Stimulated activated naive CD4-positive, alpha-beta T cell (primary cell): ENCODE measurements at regions not wholly inside any gene's neighbourhood (a gene's known extent, or its start where the extent isn't known, plus 50 kb on each side); places are given as distances from the start of the nearest gene placed in this dataset.
"Not testable (repeated sequence)": the region's sequence is repeated elsewhere in the genome, so short reads cannot be mapped to it uniquely, and the experiment has no call there.

Experiments used
- DNase-seq, 6 experiments: peaks; one replicate each; lab custom pipeline; 2025; lab: John Stamatoyannopoulos, UW

DNA sequence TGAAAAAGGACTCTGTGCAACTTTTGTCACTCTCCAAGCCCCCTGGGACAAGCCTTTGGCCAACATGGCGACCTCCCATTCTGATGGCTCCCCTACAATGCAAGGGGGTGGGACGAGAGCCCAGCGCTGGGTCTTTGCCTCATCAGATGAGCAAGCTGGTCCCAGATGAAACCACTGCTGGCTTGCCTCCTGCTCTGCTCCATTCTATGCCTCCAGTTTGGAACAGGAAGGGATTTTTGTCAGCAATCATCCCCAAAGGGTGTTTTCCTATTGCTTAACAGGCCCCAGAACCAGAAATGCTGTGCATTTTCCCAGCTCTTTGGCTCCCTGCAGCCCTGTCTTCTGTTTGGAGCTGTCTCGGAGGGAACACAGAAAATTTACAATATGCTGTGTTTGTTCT is 412.7 kb downstream of the MAFB start:
- no peak for DNase-seq

DNA sequence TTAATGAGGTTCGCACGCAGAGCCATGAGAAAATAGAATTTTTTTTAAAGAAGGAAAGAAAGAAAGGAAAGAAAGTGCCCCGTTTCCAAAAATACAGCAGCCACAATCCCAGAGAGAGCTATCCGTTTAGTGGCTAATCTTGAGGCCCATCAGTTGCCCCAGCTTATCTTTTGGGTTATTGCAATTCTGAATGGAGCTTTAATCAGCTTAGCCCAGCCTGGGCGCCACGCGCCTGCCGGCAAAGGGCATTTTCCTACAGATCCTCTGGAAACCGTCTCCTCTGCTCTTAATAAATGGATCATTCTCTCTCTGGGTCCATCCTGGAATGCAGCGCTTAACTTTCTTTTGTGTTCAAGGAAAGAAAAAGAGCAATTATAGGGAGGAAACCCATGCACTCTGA is 413.3 kb downstream of the MAFB start:
- no peak for DNase-seq

DNA sequence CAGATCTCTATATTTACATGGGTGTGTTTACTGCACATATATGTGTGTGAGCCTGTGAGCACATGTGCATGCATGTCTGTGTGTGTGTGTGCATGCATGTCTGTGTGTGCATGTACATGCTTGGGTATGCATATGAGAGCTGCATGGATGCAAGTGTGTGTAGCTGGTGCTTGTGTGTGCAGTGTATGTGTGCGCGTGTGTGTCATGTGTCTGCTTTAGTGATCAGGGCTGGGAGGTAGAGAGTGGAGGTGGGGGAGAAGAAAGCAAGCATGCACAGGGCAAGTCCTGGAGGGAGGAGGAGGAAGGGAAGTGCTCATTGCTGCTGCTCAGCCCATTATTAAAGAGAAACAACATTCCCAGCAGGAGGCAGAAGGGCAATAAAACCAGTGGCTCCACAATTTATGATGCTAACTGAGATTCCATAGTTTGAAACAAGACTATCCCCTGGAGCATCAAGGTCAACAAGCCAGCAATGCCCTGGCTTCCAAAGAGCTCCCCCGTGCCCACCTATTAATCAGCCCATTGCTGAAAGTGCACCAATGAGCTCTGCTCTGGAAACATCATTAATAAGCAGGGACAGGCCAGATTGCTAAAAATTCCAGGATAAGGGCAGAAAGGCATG is 414.0 kb downstream of the MAFB start:
- no peak for DNase-seq

DNA sequence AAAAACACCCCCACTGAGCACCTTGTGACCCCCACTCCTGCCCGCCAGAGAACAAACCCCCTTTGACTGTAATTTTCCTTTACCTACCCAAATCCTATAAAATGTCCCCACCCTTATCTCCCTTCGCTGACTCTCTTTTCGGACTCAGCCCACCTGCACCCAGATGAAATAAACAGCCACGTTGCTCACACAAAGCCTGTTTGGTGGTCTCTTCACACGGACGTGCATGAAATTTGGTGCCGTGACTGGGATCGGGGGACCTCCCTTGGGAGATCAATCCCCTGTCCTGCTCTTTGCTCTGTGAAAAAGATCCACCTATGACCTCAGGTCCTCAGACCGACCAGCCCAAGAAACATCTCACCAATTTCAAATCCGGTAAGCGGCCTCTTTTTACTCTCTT is 419.8 kb downstream of the MAFB start:
- DNase-seq = not testable (repeated sequence)

DNA sequence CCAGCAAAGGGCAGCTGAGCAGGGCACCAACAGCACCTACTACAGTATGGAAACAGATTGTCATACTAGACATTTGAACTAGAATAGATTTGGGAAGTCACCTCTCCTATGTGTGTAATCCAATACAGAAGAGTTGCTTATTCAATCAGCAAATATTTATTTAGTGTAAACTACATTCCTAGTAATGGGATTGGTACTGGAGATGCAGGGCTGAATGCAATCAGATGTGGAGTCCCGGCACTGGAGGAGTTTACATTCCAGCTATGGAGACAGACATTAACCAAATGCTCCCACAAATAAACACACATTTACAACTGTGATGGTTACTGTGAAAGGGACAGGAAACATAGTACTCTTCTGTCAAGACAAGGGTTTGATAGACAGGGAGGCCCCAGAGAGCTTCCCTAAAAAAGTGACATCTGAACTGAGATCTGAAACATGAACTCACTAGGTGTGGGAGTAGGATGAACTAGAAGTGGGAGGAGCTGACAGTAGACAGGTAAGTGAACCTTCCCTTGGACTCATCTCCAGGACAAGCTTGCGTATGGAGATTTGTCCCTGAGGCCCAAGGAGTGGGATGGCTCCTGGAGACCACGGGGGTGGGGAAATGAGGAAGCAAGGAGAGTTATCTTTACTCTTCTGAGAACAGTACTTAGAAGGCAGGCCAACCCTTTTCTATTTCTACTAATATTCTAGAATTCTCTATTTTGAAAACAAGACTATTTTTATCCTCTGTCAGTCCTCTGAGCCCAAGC is 420.5 kb downstream of the MAFB start:
- DNase-seq = no peak

DNA sequence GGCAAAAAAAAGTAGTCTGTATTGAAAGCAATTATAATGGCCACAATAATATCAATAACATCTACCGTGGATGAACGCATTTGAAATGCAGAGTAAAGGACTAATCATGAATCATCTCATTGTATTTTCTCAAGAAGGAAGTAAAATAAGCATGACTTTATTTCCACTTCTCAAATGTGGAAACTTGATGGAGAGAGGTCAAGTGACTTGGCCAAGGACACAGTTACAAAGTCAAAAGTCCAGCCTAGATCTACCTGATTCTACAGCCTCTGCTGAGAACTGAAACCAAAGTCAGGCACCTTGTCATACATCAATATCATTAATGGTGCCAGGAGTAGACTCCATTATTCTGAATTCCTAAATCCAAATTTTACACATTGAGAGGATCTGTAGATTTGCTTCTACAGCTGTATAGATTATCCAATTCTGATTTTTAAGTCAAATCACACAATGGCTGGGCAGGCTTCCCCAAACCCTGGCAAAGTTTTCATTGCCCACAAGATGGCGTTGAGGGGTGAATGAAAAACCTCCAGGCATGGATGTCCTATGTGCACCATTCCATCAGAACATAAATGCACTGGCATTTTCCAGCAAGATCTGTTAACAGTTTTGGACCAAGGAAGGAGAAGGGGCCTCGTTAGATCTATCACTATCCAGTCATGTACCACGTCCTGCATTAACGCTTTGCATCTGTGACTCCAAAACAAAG is 423.1 kb downstream of the MAFB start:
- no peak for DNase-seq

DNA sequence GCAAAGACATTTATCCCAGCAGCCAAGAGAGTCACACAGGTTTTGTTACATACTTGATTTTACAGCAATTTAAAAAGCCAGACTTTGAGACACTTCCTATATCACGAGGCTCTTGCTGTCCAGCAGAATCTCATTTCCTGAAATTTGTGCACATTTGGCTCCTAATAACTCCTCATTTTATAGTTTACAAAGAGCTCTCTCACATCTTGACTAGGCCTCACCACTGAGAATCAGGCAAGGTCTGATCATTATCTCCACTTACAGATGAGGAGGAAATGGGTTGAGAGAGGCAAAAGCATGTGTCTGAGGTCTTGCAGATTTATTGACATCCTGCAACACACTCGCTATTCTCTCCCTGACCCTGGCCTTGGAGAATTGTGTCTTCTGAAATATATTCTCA is 426.8 kb downstream of the MAFB start:
- DNase-seq = no peak

DNA sequence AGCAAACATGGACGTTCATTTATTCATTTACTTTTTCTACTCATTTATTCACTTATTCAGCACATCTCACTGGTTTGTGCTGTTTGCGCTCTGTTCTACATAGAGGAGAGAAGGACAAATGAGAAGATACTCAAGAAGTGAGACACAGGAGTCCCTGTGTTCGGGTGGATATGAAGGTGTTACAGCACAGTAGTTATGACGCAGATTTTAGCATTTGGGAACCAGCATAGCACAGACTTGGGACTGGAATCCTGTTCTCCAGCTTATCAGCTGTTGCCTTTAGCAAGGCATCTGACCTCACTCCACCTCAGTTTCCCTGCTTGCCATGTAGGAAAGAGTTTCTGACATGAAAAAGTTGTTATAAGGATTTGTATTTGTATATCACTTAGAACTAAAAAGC is 430.1 kb downstream of the MAFB start:
- no peak for DNase-seq

DNA sequence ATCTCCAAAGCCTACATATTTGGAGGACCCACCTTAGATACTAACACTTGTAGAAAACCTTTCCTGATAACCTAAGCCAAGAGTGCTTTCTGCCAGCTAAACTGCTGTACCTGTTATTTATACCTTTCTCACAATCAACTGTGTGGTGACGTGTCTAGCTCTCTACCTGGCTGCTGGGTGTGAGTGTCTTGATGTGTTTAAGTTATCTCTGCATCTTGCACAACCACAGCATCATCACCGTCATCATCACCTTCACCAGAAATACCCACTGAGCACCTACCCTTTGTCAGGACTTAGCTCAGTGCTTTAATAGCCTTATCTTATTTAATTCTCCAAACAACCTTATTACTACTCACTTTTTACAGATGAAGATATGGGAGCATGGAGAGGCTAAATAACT is 431.3 kb downstream of the MAFB start:
- no peak for DNase-seq

DNA sequence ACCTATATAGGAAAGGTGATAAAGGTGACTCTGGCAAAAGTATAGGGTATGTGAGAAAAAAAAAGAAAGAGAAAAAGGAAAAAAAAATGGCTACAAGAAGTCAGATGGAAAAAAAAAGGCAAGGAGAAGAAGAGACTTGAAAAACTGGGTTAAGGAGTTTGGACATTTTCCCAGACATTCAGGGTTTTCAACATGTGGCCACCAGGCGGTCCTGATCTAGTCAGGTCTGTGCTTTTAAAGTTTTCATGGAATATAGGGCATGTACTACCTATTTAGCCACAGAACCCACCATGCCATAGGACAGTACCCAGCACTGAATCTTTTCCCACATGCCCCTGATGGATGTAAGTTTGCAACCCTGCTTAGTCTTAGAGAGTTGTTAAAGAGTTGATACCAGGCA is 433.7 kb downstream of the MAFB start:
- DNase-seq = no peak

DNA sequence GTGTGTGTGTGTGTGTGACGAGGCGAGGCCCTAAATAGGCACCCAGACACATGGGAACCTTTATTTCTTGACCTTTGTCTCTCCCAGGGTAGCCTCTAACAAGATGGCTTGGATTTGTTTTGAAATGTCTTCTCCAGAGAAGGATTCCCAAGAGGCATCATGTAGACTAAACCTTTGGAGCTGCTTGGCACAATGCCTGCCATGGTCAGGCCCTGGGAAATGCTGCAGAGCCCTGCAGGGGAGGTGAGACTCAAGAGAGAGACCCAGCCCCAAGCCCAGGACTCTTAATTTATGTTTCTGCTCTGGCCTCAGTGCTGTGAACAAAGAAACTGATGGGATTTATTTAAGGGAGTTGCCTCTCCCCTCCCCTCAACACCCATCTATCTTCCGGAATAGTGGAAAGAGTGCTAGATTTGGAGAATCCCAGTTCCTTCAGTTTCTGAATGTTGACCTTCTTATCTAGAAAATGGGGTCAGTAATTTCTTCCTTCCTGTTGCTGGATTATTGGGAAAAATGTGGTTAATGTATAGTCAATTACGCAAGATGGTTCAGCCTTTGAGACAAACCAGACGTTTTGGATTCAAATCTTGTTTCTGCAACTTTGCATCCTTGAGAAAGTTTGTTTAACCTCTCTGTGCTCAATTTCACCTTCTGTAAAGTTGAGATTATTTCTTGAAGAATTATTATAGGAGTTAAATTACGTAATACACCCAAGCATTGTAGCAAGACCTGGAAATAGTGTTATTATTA is 434.8 kb downstream of the MAFB start:
- DNase-seq = no peak

DNA sequence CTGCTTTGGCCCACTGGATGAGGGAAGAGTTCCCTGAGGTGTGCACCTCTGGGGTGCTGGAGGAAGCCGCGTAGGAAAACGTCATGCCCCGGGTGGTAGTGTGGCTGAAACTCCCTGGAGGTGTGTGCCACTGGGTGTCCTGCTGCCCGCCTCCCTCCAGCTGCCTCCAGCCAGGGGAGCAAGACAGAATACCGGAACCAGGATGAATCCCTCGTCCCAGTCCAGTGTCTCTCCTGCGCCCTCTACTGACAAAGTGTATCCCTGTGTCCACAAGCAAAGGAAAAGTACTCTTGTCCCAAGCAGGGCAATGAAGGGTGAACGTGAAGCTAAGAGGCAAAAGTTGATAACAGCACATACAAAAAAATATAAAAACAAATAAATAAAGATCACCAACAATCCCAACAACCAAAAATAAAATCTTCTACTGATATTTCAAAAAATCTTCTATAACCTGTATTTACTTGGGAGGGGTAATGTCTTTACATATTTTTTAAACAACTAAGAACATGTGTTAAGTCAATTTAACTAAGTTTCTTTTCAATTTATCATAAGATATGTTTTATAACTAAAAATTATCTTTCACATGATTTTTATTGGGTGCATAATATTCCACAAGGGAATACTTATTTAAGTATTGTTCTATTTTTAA is 437.6 kb downstream of the MAFB start:
- DNase-seq = no peak

DNA sequence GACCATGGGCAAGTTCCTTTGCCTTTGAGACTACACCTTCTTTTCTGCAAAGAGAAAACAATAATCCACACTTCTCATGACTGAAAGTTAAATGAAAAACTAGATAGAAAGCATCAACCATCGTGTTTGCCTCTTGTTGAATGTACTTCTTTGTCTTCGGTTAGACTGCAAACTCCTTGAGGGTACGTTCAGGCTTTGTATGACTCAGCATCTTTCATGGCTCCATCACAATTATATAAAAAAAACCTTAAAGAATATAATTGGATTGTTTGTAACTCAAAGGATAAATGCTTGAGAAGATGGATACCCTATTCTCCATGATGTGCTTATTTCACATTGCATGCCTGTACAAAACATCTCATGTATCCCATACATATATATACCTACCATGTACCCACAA is 439.2 kb downstream of the MAFB start:
- DNase-seq = no peak

DNA sequence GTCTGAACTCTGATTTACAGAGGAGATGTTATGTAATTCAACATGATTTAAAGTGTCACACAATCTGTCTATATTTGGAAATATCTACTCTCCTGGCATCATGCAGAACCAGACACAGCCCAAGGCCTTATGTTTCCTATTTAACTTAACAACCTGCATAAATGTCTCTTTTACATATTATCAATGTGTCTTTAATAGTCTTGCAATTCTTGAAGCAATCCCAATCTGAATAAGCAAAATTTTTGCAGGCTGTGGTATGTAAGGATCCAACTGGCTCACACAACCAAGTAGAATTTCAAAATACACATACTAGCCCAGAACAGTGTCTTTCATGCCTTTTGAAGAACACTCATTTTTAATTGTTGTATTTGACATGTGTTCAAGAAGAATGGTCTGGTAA is 443.2 kb downstream of the MAFB start:
- DNase-seq = no peak

DNA sequence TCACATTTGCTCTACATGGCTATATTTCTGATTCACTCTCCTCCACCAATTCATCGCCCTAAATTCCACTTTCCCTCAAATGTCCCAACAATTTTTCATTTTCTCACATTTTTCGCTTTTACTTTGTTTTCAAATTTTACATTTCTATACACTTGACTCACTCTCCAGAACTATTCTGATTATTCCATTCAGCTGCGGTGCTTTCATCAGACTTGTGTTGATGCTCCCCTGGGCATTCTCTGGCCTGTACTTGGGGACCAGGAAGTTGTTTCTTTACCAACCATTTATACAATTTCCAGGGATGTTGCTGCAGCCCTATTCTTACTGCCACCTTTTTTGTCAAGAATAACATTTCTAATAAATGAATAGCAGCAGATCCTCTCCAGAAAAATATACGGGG is 444.8 kb downstream of the MAFB start:
- no peak for DNase-seq

DNA sequence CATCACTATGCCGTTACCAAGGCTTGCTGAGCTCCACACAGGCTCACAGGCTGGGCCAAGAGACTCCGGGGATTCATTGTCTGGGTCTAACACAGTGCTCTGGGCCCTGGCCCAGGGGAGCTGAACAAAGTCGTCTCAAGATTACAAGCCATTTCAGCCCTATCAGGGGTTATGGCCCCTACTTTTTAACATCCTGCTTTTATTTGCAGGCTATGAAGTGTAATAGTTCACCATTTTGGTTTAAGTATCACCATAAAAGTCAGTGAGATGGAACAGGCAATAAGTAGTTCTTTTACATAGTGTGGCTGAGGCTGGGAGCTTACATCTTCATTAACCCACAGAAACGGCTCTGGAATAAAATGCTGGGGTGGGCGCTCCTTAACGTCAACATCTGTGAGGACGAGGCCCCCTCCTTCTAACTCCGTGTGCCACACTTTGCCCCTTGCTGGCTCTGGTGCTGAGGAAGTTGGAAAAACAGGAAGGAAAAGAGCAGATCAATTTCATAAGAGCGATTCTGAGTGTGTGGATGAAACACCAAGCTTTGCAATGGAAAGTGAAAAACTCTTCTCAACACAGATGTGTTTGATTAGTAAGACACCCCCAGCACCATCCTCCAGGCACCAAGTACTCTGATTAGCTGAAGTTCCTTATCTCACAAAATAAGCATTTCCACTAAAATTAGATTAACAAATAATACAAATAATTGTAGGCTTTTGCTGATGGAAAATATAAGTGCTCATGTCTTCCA is 447.3 kb downstream of the MAFB start:
- no peak for DNase-seq

DNA sequence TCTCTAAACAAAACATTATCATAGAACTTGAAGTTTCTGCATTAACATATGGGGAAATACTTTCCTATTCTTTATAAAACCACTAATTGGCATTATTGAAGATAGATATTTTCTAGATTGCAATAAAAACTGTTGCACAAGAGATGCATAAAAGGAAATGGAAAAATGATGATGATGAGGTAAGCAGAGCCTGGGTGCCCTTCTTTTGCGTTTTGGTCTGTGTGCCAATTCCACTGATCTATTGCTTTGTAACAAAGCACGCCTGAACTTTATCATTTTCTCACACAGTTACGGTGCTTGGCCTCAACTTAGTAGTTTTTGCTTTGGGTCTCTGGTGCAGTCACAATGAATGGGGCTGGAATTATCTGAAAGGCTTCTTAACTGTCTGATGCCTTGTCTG is 450.5 kb downstream of the MAFB start:
- DNase-seq = no peak

DNA sequence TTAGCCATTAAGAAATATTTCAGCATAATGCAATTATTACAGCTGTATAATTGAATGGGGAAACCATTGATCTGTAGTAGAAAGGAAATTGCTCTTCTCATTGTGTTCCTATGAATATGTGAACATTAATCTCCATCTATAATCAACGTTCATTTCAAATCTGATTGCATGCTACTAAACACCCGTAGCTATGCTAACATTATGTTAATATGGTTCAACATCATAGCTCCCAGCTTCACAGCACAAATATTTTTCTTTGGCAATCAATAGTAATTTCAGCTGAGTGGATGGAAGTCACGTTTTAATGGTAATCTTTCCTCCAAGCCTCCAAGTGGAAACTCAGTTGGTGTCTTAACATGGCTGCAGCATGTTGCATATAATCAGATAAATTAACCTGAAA is 454.4 kb downstream of the MAFB start:
- DNase-seq = no peak

DNA sequence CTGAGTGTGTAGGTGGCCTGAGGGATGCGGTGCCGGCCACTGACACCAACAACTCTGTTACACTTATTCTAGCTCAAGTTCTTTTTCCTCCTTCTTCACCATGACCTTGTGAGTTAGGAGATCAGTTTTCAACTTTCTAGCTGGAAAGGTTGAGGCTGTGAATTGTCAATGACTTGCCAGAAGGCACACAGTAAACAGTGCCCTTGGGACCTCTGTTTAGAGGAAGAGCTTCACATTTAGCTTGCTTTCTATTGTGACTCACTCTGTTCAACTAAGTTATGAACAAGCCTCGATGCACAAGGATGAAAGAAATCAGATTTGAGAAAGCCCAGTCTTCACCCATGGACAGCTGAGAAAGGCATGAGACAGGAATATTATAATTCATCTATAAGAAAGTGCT is 455.6 kb downstream of the MAFB start:
- no peak for DNase-seq

DNA sequence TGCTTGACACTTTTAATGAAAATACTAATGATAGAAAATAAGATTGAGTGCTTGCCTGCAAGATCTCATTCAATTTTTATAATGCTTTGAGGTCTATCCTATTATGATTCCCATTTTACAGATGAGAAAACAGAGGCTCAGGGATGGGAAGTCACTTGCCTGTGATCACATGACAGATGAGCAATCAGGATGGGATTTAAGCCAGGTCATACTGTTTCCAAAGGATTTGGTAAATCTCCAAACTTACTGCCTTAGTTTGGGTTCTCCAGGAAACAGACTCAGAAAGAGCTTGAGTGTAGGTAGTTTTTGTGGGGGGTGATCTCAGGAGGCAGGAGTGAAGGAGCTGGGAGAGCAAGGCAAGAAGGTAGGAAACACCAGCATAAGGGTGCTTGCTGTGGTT is 456.3 kb downstream of the MAFB start:
- DNase-seq = no peak

DNA sequence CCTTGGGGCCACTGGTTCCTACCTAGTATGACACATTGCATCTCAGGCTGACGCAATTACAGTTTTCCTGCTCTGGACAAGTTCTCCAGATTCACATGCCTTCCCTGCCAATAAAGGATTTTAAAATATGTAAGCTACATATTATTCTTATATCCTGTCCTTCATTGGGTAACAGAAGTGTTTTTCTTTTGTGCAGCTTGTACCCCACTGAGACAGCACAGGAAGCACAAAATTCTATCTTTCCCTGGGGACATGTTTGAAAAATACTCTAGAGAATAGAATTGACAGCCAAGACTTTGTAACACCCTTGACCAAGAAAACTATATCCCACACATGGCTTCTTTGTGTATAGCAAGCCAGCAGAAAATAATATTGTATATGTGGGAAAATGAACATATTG is 456.8 kb downstream of the MAFB start:
- no peak for DNase-seq

DNA sequence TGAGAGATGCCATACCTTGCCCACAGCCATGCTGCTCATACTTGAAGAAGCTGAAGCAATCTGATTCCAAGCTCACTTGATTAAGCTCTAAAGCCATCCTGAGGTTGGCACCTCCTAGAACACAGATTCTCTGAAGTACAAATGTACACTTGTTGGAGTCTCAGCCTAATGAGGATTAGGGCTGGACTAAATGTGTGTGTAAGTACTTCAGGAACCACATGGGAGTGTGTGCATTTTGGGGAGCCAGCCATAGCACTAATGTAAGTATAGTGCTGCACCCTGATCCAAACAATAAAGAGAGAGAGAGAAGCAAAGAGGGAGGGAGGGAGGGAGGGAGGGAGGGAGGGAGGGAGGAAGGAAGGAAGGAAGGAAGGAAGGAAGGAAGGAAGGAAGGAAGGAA is 458.6 kb downstream of the MAFB start:
- DNase-seq = no peak
